GOT3 (cell line): ENCODE measurements at regions not wholly inside any gene's neighbourhood (a gene's known extent, or its start where the extent isn't known, plus 50 kb on each side); places are given as distances from the start of the nearest gene placed in this dataset.
"Not testable (repeated sequence)": the region's sequence is repeated elsewhere in the genome, so short reads cannot be mapped to it uniquely, and the experiment has no call there.

Experiments
- DNase-seq: peaks from one replicate; lab custom pipeline; 2025; ENCODE audit warnings: mixed read lengths; lab: John Stamatoyannopoulos, UW

DNA sequence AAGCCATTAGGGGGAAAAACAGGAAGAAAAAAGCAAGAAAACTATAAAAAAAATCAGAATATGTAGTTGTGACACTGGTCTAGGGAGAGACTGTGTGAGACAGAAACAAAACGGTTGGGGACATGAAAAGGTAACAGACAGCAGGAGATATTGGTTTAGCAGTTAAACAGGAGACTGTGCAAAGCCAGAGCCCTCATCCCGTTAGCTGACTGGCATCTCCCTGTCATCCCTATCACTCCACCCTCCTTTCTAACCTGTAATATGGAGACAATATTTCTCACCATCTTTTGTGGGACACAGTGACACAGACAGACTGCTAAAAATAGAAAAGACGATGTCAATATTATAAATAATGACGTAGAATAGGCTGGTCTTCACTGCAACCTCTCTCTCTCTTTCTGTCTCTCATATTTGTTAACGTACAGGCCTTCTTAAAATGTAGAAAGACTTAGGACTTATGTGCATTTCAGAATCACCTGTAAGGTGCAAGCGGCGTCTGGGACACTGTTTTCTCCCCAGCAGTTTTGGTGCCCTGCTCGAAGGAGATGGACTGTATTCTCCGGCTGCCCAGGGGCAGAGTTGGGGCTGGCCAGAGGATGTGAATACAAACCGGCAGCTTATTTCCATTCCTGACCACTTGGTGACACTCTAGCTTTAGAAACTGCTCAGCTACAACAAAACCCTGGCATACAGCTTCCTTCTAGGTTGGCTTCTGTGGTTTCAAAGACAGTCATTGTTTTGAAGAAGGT, 190.6 kb downstream of the MAT2B start:
- peak; percentile 21 for DNase-seq

DNA sequence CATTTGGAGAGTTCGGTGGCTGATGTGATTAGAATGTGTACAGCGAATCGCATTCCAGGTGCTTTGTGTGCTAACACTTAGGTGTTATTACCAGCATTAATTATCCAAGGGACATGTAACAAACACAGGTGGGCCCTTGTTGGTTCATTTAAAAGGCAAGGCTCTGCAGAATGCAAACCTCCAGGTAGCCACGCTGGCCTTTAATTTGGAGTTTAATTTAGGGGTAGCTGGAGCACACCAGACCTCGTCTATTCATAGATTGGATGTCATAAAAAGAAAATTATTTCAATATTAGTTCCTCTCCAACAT, 191.1 kb downstream of the MAT2B start:
- no peak for DNase-seq

DNA sequence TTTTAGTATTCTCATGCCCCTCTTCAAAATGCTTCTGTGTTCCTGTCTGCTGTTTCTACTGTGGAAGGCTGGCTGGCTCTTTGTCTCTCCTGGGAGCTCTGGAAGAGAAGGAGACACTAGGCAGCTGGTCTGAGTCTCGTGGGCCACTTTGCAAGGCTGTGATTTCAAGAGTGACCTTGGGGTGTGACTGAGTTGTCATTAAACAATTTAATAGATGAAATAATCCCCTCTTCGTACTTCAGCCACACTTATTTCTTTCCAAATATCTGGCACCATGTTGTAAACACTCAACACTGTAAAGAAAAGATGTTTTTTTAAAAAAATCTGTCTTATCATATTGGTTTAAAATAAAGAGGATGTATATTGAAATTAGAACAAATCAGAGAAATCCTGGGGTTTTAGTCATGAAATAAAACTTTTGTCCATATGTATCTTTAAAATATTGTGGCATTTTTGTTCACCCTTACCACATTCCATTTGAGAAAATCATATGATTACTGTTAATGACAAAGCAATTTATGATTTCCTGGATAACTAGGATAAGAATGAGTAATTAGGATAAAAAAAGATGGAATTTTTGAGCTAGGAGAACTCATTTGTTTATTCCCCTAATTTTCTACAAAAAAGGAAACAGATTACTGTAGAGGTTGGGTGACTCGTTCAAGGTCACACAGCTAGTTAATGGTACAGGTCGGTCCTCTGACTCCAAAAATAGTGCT, 200.8 kb downstream of the MAT2B start:
- no peak for DNase-seq

DNA sequence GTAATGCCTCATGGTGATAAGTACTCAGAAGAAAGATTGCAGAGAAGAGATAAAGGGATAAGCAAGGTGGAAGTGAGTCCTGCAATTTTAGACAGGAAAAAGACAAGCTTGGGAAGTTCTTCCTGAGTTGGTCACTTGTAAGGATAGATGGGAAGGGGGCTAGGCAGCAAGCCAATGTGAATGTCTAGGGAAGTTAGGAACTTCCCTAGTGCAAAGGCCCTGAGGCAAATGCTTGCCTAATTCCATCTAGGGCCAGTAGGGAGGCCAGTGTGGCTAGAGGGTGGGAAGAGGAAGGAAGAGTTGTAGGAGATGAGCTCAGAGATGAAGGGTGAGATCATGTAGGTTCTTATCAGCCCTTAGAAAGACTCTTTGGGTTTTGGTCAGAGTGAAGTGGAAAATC, 206.6 kb downstream of the MAT2B start:
- no peak for DNase-seq

DNA sequence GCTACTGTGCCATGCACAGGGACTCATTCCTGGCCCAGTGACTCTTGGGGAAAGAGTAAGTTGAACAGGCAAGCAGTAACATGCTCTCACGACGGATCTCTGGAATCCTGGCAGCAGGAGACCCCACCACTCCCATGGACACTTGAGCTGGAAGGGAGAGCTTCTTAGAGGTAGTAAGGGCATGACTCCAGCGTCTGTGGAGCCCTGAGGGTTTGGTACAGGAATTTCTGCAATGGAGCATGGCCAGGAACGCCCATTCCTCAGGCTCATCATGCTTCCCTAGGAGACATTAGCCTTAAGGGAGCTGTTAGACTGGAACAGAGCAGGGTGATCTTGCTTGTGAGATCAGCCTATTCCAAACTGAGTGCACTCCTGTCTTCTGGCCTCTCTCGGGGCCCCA, 212.9 kb downstream of the MAT2B start:
- DNase-seq, result no peak

DNA sequence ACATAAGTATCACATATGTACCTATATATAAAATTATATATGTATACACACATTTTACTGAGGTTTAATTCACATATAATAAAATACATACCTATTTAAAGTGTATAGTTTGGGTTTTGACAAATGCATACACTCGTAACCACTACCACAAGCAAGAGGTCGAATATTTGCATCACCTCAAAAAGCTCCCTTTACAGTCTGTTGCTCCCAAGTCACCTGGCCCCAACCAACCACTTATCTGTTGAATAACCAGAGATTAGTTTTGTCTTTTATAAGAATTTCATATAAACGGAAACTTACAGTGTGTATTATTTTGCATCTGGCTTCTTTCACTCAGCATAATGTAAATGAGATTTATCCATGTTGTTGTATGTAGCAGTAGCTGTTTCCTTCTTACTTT, 218.9 kb downstream of the MAT2B start:
- DNase-seq, result no peak

DNA sequence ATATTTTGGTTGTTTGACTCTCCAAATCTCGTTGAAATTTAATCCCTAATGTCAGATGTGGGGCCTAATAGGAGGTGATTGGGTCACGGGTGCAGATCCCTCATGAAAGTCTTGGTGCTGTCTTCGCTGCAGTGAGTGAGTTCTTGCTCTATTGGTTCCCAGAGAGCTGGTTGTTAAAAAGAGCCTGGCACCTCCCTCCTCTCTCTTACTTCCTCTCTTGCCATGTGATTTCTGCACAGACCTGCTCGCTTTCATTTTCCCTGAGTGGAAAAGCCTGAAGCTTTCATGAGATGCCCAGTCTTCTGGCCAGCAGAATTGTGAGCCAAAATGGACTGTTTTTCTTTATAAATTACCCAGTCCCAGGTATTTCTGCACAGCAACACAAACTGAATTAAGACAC, 221.6 kb downstream of the MAT2B start:
- no peak for DNase-seq

DNA sequence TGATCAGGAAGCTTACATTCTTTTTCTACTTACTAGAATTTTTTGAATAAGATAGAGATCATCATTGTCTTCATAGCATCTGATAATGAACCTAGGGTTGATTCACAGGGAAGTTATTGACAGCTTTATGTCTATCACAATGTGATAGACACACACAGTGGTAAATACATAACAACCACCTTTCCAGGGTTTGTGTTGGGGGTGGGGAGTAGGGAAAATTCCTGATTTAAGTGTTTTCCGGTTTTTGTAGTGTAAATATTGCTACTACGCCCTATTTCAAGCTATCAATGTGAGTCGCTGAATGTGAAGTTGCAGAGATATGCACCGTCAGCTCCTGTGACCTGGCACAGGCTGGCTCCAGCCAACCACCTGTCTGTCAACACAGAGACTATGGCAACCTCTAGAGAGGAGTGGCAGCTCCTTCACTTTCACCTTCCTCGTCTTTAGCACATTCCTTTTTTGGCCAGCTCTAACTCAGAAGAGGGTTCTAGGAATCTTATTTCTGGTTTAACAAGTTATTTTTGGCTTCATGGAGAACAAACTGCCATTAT, 224.9 kb downstream of the MAT2B start:
- no peak for DNase-seq

DNA sequence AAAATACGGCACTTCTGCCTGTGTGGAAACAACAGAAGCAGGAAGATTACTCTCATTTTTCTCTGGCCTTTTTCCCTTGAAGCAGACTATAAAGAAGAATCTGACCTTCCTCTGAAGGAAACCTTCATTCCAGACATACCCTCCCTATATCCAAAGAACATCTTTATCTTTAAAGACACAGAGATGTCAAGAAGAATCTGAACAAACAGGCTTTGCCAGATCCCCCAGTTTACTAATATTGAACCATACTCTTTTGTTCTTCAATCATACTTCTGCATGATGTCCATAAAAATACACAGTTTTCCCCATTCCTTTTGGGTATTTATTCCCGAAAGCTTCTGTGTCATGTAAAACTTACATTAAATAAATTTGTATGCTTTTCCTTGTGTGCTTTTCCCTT, 225.8 kb downstream of the MAT2B start:
- DNase-seq, result no peak

DNA sequence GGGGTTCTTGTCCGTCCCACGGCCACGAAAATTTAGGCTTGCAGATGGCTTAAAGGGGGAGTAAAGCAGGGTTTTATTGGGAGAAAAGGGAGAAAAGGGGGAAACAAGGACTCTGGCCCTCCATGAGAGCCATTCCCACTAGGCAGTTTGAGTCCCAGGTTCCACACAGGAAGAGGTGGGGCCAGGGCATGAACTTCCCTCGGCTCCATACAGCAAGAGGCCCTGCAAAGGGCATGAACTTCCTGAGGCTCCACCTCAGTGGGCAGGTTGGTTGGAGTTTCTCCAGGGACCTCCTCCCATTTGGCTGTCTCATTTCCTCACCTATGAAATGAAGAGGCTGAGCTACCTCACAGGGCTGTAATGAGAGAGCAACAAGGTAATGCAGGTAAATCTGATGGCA, 229.7 kb downstream of the MAT2B start:
- no peak for DNase-seq

DNA sequence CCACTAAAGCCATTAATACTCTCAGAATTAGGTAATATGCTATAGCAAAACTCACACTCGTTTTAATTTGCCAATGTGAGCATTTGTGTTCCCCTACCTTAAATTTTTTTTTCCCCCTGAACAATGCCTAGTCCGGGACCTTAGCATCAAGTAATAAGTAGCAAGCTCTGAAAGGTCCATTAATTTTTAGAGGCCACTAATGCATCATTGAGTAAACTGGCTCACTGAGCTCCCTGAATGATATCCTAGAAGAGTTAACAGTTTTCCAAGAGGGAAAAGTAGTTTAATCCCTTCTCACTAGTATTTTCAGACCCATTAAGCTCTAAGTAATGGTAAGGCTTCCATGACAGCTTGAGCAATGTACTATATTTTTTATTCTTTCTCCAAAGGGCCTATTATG, 242.2 kb downstream of the MAT2B start:
- no peak for DNase-seq

DNA sequence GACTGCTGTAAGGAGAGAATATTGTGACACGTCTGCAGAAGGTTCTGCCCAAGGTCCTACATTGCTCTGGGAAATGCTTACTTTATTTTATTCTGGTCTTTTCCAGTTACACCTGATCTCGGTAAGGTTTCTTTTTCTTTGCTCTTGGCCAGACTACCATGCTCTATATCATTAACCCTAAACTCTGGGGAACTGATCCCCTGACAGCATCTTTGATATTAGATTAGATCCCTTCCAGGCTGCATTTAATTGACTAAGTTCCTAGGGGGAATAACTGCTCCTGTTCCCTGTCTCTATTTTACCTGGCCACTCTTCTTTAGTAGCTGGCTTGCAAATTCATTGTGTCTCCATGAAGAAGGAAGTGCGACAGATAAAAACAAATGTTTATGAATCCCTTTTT, 243.5 kb downstream of the MAT2B start:
- DNase-seq, result no peak

DNA sequence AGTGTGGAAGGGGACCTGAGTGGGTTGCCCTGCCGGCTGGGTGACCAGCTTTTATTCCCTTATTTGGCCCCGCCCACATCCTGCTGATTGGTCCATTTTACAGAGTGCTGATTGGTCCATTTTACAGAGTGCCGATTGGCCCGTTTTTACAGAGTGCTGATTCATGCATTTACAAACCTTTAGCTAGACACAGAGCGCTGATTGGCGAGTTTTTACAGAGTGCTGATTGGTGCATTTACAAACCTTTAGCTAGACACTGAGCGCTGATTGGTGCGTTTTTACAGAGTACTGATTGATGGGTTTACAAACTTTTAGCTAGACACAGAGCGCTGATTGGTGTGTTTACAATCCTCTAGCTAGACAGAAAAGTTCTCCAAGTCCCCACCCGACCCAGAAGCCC, 245.0 kb downstream of the MAT2B start:
- not testable (repeated sequence) for DNase-seq

DNA sequence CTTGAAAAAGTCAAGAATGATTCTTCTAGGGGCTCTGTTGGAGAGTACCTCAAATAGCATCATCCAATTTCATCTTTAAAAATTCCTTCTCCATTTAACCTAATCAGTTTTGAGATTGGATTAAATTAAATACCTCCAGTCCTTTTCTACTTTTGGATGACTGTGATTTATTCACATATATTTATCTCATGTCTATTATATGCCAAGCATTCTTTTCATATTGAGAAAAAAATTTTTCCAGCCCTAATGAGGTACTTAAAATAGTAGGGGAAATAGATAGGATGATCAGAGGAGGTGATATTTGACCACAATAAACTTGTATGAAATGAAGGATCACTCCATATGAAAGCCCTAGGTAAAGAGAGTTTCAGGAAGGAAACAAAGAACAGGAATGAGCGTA, 250.1 kb downstream of the MAT2B start:
- DNase-seq, result no peak

DNA sequence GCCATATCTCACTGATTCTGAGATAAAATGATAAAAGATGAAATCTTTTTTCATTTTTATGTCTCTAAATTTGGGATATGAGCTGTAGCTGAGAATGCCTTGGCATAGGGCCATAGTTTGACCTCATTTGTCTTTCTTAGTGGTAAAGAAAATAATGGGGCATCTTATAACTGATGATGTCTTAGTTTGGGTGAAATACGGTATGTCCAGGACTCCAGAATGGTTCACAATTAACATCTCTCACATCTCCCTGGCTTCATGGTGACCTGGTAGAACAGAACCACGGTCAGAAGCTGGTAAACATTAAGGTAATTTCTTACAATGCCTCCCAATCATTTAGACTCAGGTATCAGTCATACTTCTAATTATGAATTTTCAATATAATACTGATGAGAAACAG, 250.8 kb downstream of the MAT2B start:
- DNase-seq, result no peak

DNA sequence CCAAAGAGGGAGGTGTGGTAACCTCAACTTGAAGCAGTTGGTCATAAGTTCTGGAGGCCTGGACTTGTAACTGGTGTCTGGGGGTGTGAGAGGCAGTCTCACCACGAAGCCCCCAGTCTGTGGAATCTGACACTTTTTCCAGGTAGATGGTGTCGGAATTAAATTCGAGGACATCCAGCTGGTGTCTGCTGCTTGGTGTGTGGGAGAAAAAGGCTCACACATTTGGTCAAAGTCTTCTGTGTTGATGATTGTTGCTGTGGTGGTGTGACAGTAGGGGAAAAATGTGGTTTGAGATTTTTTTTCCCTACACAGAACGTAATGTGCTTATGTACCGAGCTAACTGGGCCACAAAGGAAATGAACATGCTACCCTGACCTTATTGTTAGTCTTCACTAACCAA, 251.9 kb downstream of the MAT2B start:
- DNase-seq, result no peak

DNA sequence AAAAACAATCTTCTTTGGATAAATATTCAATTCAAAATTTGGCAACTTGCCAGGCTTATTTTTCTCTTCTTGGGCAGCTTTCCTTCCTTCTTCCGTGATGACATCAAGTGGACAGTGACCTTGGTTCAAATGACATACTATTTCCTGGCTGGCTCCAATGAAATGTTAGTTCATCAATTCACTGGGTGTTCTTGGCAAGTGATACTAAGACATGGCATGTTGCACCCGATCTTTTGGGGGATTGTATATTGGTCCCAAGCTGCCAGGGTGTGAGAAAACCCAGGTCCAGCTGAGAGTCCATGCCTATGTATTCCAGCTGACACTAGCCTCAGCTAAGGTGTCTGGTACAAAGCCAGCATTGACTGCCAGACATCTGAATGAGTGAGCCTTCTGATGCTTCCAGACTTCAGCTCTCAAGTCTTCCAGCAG, 252.9 kb downstream of the MAT2B start:
- no peak for DNase-seq

DNA sequence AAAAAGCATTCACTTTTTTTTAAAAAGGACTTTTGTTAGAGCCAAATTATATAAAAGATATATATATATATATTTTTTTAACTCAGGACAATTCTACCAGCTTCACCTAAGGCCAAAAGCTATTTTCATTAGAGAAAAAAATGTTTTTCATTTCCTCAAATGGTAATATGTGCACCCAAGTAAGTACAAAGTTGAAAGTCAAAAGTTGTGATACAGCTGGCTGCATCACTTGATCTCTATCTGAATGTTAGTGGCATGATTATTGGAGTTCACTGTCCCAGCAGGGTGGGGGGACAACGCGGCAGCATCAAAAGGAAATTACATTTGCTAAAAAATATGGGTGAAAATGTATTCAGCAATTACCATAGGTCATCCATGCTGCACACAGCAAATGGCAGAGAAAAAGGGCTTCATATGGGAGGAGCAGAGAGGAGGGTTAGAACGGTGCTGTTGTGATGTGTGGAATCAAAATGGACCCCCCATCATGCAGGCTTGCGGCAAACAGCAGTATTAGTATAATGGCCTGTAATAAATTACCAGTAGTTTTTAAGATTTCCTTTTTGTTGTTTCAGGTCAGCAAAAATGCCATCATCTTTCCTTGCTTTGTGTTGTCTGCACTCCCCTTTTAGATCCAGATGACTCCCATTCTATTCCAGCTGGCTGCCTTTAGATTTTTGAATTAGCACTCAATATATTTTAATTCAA, 253.7 kb downstream of the MAT2B start:
- no peak for DNase-seq

DNA sequence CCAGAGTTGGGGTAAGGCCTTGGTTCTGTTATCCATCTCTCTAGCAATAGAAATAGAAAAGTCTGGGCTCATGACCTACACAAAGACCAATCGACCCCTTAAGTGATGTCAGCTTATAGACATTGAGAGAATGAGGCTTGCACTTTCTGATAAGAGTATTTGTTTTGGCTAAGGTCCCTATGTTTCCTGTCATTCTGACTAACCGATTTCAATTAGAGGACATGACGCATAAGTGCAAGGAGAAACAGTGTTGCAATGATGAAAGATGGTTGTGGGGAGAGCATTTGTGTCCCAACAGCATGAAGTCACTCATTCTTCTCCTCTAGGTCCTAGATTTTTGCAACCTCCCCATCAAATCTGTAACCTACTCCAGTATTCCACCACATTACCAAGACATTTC, 255.1 kb downstream of the MAT2B start:
- no peak for DNase-seq

DNA sequence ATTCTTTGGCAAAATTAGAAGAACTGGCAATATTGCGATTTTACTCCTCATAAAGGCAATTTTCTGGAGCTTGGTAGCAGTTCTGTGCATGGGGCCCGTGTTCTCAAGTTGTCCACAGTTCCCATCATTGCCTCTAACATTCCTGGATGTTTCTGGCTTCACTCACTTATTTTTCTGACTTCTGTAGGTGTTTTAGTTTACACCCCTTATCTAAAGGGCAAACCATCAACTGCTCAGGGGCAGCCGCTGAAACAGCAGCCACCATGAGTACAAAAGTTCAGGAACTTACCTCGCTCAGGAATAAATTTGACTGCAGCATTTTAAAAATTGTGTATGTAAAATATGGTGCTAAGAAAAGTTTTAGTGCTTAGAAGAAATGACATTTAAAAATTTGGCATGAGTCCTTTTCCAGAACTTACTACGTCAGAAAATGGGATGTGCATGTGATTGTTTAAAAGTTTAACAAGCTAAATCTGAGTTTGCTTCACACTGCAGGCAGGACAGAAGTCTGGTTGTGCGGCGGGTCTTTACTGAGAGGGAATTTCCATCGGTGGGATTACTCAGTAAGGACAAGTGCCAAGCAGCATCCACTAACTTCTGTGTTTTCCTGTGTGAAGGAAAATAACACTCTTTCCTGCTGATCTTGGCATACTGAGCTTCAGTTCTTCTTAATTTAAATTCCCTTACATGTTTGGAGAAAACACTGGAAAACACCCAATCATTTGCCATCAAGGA, 261.7 kb downstream of the MAT2B start:
- no peak for DNase-seq

DNA sequence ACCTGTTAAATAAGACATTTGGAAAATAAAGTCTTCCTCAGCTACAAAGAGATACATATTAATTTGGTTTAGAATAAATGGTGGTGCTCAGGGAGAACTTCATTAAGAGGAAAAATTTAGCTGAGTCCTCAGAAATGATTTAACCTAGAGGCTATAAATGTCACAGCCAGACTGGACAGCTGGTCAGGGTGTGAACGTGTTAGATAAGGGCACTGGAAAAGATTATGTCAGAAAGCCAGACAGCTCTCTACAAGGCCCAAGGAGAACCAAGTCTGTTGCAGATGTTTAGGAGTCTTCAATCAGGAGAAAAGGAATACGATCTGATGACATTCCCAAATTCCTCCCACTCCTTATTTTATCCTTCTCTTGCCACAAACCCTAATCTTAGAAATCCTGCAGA, 265.2 kb downstream of the MAT2B start:
- DNase-seq, result no peak

DNA sequence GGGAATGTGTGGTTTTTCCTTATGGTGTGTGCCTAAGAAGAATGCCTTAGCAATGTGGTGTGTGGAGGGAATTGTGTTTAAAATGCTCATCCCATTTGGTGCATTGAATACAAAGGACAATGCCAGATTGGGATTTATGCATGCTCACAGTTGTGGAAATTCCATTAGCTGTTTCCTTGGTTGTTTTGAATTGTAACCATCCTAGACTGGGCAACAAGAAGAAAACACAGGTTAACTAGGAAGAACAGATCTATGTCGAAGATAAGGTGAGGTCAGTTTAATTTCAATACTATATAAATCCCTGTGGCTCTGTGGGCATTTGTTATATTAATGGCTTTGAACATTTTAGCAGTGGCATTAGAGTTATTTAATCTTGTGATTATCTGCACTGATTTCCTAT, 266.8 kb downstream of the MAT2B start:
- no peak for DNase-seq
